H1 (cell line): ENCODE measurements at regions not wholly inside any gene's neighbourhood (a gene's known extent, or its start where the extent isn't known, plus 50 kb on each side); places are given as distances from the start of the nearest gene placed in this dataset.

ENCODE experiments used
- ATF2 ChIP-seq: IDR thresholded peaks from 2 replicates; pipeline ENCODE4 v1.6.1; 2012; ENCODE audit warnings: low read length, inconsistent platforms
- CBX8 ChIP-seq: fragments of 300-800, 300-1000 bp; sonication (generic); IDR thresholded peaks from 2 replicates; pipeline ENCODE4 v1.7.1; 2016; ENCODE audit warnings: low read depth, low read length, borderline replicate concordance
- CHD1 ChIP-seq: IDR thresholded peaks from 2 replicates; pipeline ENCODE4 v1.6.1; 2012; ENCODE audit warnings: low read depth, low read length, improper control_type of control experiment
- KDM1A ChIP-seq: fragments of 200-600, 300-600 bp; sonication (generic); IDR thresholded peaks from 2 replicates; pipeline ENCODE4 v1.7.1; 2016; ENCODE audit warnings: mild to moderate bottlenecking, low read length, borderline replicate concordance
- PHF8 ChIP-seq: fragments of 200-600 bp; sonication (generic); conservative IDR thresholded peaks from 2 replicates; pipeline ENCODE4 v1.7.1; 2012; ENCODE audit warnings: low read depth, mild to moderate bottlenecking, inconsistent platforms, low read length, moderate library complexity
- POLR2AphosphoS5 ChIP-seq: IDR thresholded peaks from 2 replicates; pipeline ENCODE4 v1.6.1; 2011; ENCODE audit warnings: low read depth, low read length
- RNF2 ChIP-seq: fragments of 200-900, 300-1000 bp; sonication (generic); IDR thresholded peaks from 2 replicates; pipeline ENCODE4 v1.7.1; 2016; ENCODE audit warnings: borderline replicate concordance, low read depth, mild to moderate bottlenecking, antibody characterized with exemption, low read length; ENCODE audit not compliant: poor library complexity, severe bottlenecking; ENCODE audit errors: missing control alignments
- SUZ12 ChIP-seq: fragments of 200-600 bp; sonication (generic); IDR thresholded peaks from 2 replicates; pipeline ENCODE4 v1.6.1; 2012; ENCODE audit warnings: mild to moderate bottlenecking, inconsistent platforms, low read length, moderate library complexity, mixed read lengths
- TBP ChIP-seq: IDR thresholded peaks from 2 replicates; pipeline ENCODE4 v1.6.1; 2011; ENCODE audit warnings: low read depth, low read length, improper control_type of control experiment
- TF ChIP-seq, protein P1 (sequence below): fragments of 300-600 bp; sonication (generic); IDR thresholded peaks from 2 replicates; pipeline ENCODE4 v1.7.1; 2012; ENCODE audit warnings: low read length, moderate library complexity, mild to moderate bottlenecking, inconsistent platforms; ENCODE audit not compliant: insufficient replicate concordance

GRCh38 chr16:50440531-50440930 is 71.7 kb upstream of the BRD7 start (continued):
- TF ChIP-seq, protein P1, sequence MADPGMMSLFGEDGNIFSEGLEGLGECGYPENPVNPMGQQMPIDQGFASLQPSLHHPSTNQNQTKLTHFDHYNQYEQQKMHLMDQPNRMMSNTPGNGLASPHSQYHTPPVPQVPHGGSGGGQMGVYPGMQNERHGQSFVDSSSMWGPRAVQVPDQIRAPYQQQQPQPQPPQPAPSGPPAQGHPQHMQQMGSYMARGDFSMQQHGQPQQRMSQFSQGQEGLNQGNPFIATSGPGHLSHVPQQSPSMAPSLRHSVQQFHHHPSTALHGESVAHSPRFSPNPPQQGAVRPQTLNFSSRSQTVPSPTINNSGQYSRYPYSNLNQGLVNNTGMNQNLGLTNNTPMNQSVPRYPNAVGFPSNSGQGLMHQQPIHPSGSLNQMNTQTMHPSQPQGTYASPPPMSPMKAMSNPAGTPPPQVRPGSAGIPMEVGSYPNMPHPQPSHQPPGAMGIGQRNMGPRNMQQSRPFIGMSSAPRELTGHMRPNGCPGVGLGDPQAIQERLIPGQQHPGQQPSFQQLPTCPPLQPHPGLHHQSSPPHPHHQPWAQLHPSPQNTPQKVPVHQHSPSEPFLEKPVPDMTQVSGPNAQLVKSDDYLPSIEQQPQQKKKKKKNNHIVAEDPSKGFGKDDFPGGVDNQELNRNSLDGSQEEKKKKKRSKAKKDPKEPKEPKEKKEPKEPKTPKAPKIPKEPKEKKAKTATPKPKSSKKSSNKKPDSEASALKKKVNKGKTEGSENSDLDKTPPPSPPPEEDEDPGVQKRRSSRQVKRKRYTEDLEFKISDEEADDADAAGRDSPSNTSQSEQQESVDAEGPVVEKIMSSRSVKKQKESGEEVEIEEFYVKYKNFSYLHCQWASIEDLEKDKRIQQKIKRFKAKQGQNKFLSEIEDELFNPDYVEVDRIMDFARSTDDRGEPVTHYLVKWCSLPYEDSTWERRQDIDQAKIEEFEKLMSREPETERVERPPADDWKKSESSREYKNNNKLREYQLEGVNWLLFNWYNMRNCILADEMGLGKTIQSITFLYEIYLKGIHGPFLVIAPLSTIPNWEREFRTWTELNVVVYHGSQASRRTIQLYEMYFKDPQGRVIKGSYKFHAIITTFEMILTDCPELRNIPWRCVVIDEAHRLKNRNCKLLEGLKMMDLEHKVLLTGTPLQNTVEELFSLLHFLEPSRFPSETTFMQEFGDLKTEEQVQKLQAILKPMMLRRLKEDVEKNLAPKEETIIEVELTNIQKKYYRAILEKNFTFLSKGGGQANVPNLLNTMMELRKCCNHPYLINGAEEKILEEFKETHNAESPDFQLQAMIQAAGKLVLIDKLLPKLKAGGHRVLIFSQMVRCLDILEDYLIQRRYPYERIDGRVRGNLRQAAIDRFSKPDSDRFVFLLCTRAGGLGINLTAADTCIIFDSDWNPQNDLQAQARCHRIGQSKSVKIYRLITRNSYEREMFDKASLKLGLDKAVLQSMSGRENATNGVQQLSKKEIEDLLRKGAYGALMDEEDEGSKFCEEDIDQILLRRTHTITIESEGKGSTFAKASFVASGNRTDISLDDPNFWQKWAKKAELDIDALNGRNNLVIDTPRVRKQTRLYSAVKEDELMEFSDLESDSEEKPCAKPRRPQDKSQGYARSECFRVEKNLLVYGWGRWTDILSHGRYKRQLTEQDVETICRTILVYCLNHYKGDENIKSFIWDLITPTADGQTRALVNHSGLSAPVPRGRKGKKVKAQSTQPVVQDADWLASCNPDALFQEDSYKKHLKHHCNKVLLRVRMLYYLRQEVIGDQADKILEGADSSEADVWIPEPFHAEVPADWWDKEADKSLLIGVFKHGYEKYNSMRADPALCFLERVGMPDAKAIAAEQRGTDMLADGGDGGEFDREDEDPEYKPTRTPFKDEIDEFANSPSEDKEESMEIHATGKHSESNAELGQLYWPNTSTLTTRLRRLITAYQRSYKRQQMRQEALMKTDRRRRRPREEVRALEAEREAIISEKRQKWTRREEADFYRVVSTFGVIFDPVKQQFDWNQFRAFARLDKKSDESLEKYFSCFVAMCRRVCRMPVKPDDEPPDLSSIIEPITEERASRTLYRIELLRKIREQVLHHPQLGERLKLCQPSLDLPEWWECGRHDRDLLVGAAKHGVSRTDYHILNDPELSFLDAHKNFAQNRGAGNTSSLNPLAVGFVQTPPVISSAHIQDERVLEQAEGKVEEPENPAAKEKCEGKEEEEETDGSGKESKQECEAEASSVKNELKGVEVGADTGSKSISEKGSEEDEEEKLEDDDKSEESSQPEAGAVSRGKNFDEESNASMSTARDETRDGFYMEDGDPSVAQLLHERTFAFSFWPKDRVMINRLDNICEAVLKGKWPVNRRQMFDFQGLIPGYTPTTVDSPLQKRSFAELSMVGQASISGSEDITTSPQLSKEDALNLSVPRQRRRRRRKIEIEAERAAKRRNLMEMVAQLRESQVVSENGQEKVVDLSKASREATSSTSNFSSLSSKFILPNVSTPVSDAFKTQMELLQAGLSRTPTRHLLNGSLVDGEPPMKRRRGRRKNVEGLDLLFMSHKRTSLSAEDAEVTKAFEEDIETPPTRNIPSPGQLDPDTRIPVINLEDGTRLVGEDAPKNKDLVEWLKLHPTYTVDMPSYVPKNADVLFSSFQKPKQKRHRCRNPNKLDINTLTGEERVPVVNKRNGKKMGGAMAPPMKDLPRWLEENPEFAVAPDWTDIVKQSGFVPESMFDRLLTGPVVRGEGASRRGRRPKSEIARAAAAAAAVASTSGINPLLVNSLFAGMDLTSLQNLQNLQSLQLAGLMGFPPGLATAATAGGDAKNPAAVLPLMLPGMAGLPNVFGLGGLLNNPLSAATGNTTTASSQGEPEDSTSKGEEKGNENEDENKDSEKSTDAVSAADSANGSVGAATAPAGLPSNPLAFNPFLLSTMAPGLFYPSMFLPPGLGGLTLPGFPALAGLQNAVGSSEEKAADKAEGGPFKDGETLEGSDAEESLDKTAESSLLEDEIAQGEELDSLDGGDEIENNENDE, result no peak
- no peak for TF ChIP-seq TBP
- no peak for TF ChIP-seq CHD1
- TF ChIP-seq SUZ12, result no peak
- TF ChIP-seq KDM1A, result no peak
- no peak for TF ChIP-seq POLR2AphosphoS5
- no peak for TF ChIP-seq RNF2
- no peak for TF ChIP-seq CBX8
- TF ChIP-seq ATF2, result no peak
- no peak for TF ChIP-seq PHF8
